ENCODE measurements at regions not wholly inside any gene's neighbourhood (a gene's known extent, or its start where the extent isn't known, plus 50 kb on each side); places are given as distances from the start of the nearest gene placed in this dataset.

- TF ChIP-seq CTCF (conservative IDR thresholded peaks at IDR 0.05; ENCODE audit: low read depth, low read length), result no peak
- TF ChIP-seq POLR2A (IDR thresholded peaks at IDR 0.05; ENCODE audit: low read depth, low read length), result no peak
- TF ChIP-seq CEBPB (IDR thresholded peaks at IDR 0.05; ENCODE audit: low read depth, low read length), result no peak
- TF ChIP-seq BHLHE40 (IDR thresholded peaks at IDR 0.05; ENCODE audit: low read depth, low read length), result no peak
- TF ChIP-seq ELK1 (IDR thresholded peaks at IDR 0.05; ENCODE audit: borderline replicate concordance, low read depth, low read length), result no peak
Observed at GRCh38 chr4:38255572-38255971, 295.4 kb downstream of the PTTG2 start.

Data from IMR-90 (cell line).